ENCODE measurements at regions not wholly inside any gene's neighbourhood (a gene's known extent, or its start where the extent isn't known, plus 50 kb on each side); places are given as distances from the start of the nearest gene placed in this dataset.

- TF ChIP-seq, protein P1, sequence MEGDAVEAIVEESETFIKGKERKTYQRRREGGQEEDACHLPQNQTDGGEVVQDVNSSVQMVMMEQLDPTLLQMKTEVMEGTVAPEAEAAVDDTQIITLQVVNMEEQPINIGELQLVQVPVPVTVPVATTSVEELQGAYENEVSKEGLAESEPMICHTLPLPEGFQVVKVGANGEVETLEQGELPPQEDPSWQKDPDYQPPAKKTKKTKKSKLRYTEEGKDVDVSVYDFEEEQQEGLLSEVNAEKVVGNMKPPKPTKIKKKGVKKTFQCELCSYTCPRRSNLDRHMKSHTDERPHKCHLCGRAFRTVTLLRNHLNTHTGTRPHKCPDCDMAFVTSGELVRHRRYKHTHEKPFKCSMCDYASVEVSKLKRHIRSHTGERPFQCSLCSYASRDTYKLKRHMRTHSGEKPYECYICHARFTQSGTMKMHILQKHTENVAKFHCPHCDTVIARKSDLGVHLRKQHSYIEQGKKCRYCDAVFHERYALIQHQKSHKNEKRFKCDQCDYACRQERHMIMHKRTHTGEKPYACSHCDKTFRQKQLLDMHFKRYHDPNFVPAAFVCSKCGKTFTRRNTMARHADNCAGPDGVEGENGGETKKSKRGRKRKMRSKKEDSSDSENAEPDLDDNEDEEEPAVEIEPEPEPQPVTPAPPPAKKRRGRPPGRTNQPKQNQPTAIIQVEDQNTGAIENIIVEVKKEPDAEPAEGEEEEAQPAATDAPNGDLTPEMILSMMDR (IDR thresholded peaks at IDR 0.05; ENCODE audit: insufficient read depth, low read length, poor library complexity, severe bottlenecking): no peak
- no peak for TF ChIP-seq EZH2phosphoT487 (conservative IDR thresholded peaks at IDR 0.05; ENCODE audit: low read length)
Measured at GRCh38 chr12:107359382-107359781, 266.0 kb upstream of the CRY1 start.

All from SU-DHL-6 (cell line).